RWPE1 (cell line): ENCODE measurements at regions not wholly inside any gene's neighbourhood (a gene's known extent, or its start where the extent isn't known, plus 50 kb on each side); places are given as distances from the start of the nearest gene placed in this dataset.

Source experiments
- CTCF ChIA-PET: fragments of 350-600 bp; sonication (Branson Sonifier 250); formaldehyde crosslinking; extraction: SDS; loops from one replicate; lab custom pipeline; 2021; lab: Yijun Ruan, JAX
- POLR2A ChIA-PET: fragments of 400-600 bp; formaldehyde crosslinking; extraction: SDS; loops from one replicate; lab custom pipeline; 2020; ENCODE audit warnings: antibody characterized with exemption; ENCODE audit not compliant: low non-redundant PET; lab: Yijun Ruan, JAX
- DNase-seq: peaks from one replicate; pipeline ENCODE4 v3.0.0; 2012; ENCODE audit warnings: low spot score
- H3K27ac ChIP-seq: fragments of 450-650 bp; 2 replicates; pipeline ENCODE4 v1.5.1; 2017
- TF ChIP-seq, protein P1 (sequence below): fragments of 450-650 bp; conservative IDR thresholded peaks from 2 replicates; pipeline ENCODE4 v1.5.1; 2017; ENCODE audit warnings: low read depth, mild to moderate bottlenecking

- no peak overlapping the region for H3K27ac ChIP-seq
- ChIA-PET POLR2A (no interaction called here), CTCF (no interaction called here)
- TF ChIP-seq, protein P1, sequence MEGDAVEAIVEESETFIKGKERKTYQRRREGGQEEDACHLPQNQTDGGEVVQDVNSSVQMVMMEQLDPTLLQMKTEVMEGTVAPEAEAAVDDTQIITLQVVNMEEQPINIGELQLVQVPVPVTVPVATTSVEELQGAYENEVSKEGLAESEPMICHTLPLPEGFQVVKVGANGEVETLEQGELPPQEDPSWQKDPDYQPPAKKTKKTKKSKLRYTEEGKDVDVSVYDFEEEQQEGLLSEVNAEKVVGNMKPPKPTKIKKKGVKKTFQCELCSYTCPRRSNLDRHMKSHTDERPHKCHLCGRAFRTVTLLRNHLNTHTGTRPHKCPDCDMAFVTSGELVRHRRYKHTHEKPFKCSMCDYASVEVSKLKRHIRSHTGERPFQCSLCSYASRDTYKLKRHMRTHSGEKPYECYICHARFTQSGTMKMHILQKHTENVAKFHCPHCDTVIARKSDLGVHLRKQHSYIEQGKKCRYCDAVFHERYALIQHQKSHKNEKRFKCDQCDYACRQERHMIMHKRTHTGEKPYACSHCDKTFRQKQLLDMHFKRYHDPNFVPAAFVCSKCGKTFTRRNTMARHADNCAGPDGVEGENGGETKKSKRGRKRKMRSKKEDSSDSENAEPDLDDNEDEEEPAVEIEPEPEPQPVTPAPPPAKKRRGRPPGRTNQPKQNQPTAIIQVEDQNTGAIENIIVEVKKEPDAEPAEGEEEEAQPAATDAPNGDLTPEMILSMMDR: no peak
- no peak for DNase-seq
Observed at GRCh38 chr3:80192936-80193335, 425.1 kb upstream of the ROBO1 start.

DNA sequence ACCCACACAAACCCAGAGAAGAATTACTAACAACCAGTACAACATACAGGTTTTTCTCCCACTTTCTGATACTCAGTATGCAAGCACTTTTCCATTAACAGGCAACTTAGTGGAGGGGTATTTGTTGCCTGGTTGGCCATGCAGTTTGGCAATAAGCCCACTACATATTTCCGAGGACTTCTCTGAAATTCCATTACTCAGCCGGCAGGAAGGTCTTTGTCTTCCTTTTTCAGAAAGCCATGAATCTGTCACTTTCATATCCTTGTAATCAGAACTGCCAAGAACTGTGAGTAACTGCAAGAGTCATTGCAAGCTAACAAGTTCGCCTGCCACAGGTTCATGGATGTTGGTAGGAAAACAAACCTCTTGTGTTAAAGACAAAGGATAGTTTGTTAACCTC, 422.3 kb upstream of the ROBO1 start:
- CTCF ChIA-PET: no interaction called here
- no peak overlapping the region for H3K27ac ChIP-seq
- TF ChIP-seq, protein P1: no peak
- DNase-seq: peak; percentile 42
- POLR2A ChIA-PET: no interaction called here

DNA sequence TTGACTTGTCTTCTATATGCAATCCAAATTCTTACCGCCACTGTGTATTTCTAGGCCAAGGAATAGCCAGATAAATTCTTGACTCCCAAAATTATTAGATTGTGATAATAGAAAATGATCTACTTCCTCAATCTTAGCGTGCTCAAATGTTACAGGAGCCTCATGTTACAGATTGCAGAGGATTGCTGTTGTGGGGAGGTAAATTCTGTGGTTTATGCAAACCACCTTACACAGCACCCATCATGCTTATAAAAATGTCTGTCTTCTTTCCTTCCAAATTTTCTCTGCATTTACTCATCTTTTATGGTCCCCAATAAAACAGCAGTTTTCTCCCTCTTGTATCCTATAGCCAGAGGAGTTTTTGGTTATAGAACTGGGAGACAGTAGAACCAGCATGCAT, 420.2 kb upstream of the ROBO1 start:
- TF ChIP-seq, protein P1: no peak
- ChIA-PET POLR2A (no interaction called here), CTCF (no interaction called here)
- DNase-seq: no peak
- H3K27ac ChIP-seq: no peak overlapping the region

DNA sequence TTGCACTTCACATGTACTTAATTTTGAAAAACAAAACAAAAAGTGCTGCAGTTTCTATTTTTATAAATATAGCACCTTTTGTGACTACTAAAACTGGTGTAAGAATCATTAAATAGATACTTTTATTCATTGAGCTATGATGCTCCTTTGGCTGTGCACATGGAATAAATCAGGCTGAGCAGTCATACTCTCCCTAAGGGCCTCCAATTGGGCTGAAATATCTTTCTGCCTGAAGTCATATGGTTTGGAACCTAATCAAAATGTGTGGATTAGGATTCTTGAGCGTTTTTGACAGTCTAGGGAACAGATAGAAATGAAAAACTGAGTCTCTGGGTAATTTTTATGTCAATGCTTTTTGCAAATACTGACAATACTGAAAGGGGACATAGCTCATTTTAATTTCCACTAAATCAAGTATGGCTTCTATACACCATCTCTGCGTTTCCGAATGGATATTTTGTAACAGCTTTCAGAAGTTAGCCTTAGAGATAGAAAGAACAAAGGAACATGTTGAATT, 392.2 kb upstream of the ROBO1 start:
- DNase-seq: no peak
- CTCF ChIA-PET: no interaction called here
- POLR2A ChIA-PET: interaction anchor here (0.7 kb wide), 1 partner anchor 1682 kb away, joined by 3 read pairs; no protein-coding TSS in a partner anchor

GRCh38 chr3:80158332-80158731, 390.5 kb upstream of the ROBO1 start:
- ChIA-PET POLR2A (no interaction called here), CTCF (interaction anchor here (0.6 to 0.7 kb wide), 2 partner anchors 56 to 1032 kb away, joined by 3 read pairs; no protein-coding TSS in a partner anchor)
- no peak overlapping the region for H3K27ac ChIP-seq
- TF ChIP-seq, protein P1: no peak
- DNase-seq: no peak

More for the DNA sequence above, 392.2 kb upstream of the ROBO1 start:
- H3K27ac ChIP-seq: no peak overlapping the region
- TF ChIP-seq, protein P1: no peak

DNA sequence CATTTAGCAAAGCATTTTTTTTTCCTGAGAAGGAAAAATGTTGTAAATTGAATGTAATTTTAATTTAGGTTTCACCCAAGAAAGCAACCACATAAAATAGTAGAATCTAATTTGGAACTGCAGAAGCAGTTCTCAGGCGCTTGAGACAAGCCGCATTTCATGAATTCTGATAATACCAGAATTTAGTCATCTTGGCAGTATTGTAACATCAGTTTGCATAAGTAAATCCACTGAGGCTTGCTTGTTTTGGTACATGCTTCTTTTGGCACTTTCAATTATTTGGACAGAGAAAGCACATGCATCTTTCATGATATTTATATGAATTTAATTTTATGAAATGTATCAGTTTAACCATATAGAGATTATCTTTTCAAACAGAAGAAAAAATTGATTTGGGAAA, 389.7 kb upstream of the ROBO1 start:
- no peak overlapping the region for H3K27ac ChIP-seq
- POLR2A ChIA-PET: no interaction called here
- TF ChIP-seq, protein P1: no peak
- DNase-seq: no peak
- CTCF ChIA-PET: no interaction called here
